ENCODE measurements at regions not wholly inside any gene's neighbourhood (a gene's known extent, or its start where the extent isn't known, plus 50 kb on each side); places are given as distances from the start of the nearest gene placed in this dataset.

GRCh38 chr1:195709821-195710220, 898.4 kb downstream of the KCNT2 start:
- TF ChIP-seq CTCF (IDR thresholded peaks at IDR 0.05), result no peak
- TF ChIP-seq POLR2A (IDR thresholded peaks at IDR 0.05), result no peak
